Stimulated activated naive CD8-positive, alpha-beta T cell treated with anti-CD3 and anti-CD28 coated beads, Interleukin-15, amount 100 ng/mL, for 72 hours (primary cell): ENCODE measurements at regions not wholly inside any gene's neighbourhood (a gene's known extent, or its start where the extent isn't known, plus 50 kb on each side); places are given as distances from the start of the nearest gene placed in this dataset.

Experiments
- ATAC-seq: fragments of 150-1000 bp; cut with Tn5 transposase; 2 replicates; pipeline ENCODE4 v1.10.0; 2021; ENCODE audit warnings: mild to moderate bottlenecking, moderate library complexity
- DNase-seq, 2 donors: peaks; one replicate each; pipeline ENCODE4 v3.0.0; 2021 to 2022
- H3K27ac Mint-ChIP-seq, 2 donors: one replicate each; pipeline ENCODE4 v1.8.0; 2022; ENCODE audit warnings: mild to moderate bottlenecking in 2 of 2, mixed read lengths in 2 of 2, moderate library complexity in 2 of 2
- H3K27me3 Mint-ChIP-seq: one replicate; pipeline ENCODE4 v1.8.0; 2022; ENCODE audit warnings: mixed read lengths
- H3K4me1 Mint-ChIP-seq: one replicate; pipeline ENCODE4 v1.8.0; 2022; ENCODE audit warnings: mild to moderate bottlenecking, mixed read lengths
- H3K4me3 Mint-ChIP-seq, 2 donors: one replicate each; pipeline ENCODE4 v1.8.0; 2022; ENCODE audit warnings: mild to moderate bottlenecking in 2 of 2, mixed read lengths in 2 of 2, moderate library complexity in 1 of 2
- H3K9me3 Mint-ChIP-seq, 2 donors: one replicate each; pipeline ENCODE4 v1.8.0; 2022; ENCODE audit warnings: mixed read lengths in 2 of 2

DNA sequence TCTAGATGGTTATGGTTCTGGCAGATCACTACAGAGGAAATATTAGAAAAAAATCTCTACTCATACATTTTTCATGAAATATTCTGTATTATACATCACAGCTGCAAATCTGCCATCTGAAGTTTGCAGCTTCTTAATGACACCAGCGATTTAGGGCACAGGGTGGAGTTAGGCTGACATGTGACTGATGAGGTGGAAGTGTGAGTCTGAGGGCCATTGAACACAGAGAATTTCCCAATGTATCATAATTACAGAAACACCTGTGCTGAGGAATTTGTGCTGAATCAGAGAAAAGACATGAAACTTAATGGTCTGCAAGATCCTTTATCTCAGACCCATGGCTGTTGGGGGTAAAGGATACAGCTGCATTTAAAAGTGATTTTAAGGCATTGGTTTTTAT, 2025.6 kb upstream of the AGA start:
- DNase-seq: no peak
- no peaks in the 10 kb centered on the region for H3K27me3 Mint-ChIP-seq
- H3K4me3 Mint-ChIP-seq: no peak overlapping the region
- H3K4me1 Mint-ChIP-seq: no peaks in the 10 kb centered on the region
- no peaks in the 10 kb centered on the region for H3K9me3 Mint-ChIP-seq
- no peak overlapping the region for H3K27ac Mint-ChIP-seq
- no peak for ATAC-seq

- H3K27ac Mint-ChIP-seq: no peak overlapping the region
- H3K9me3 Mint-ChIP-seq: peaks cover 0 to 5% of the 10 kb centered on the region in 2 donors
- no peaks in the 10 kb centered on the region for H3K4me1 Mint-ChIP-seq
- H3K27me3 Mint-ChIP-seq: no peaks in the 10 kb centered on the region
- no peak overlapping the region for H3K4me3 Mint-ChIP-seq
- ATAC-seq (no peak), DNase-seq (no peak)
These were observed 2029.9 kb upstream of the AGA start for GRCh38 chr4:179472164-179472563.

GRCh38 chr4:179478608-179479007, 2036.4 kb upstream of the AGA start:
- DNase-seq: no peak
- ATAC-seq: no peak
- Mint-ChIP-seq H3K27ac (no peak overlapping the region), H3K27me3 (no peaks in the 10 kb centered on the region), H3K4me3 (no peak overlapping the region), H3K4me1 (no peaks in the 10 kb centered on the region), H3K9me3 (peaks cover 4 to 7% of the 10 kb centered on the region in 2 donors)

DNA sequence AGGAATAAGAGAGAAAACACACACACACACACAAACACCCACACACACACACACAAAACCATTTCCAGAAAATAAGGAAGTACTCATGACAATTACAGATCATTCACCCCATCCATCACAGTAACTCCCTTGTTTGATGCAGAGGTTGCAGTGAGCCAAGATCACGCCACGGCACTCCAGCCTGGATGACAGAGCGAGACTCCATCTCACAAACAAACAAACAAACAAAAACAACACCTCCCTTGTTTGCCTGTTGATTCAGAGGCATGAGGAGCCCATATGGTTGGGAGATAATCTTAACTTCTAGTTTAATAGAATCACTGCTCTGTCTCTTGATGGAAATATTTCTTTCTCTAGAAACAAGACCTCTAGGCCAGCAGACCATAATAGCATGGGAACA, 2043.5 kb upstream of the AGA start:
- Mint-ChIP-seq H3K9me3 (peaks cover 4 to 13% of the 10 kb centered on the region in 2 donors), H3K4me3 (no peak overlapping the region), H3K27ac (no peak overlapping the region), H3K27me3 (no peaks in the 10 kb centered on the region), H3K4me1 (no peaks in the 10 kb centered on the region)
- ATAC-seq (no peak), DNase-seq (no peak)

DNA sequence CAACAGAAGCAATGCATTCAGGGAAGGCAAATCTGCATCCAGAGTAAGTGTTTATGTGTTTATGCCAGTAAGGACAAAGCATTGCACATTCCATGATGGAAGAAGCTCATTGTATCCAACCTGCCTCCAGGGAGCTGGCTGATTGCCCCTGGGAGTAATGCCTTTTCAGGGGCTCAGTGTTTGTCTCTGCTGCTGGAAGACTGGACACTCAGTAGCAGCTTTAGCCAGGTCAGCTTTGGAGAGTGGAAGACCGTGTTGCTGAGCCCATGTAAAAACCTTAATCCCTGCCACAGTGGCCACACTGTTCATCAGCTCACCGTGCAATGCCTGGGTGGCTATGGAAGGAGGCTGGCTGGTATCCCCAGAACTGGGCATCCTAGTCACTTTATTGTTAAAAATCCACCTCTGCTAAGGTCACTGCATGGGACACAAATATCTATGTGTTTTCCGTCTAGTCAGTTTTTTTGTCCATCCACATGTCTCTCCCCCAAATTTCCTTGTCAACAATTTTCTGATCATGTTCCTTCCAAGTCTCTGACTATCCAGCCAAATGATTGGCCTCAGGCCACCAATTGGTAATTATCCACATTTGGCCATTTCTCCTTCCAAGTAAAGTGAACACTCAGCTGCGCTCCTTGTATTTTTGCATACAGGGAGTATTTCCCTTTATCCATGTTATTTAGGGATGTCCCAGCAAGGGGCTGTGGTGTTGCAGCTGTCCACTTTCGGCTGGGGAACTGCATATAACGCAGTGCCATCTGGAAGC, 2044.5 kb upstream of the AGA start:
- H3K27me3 Mint-ChIP-seq: no peaks in the 10 kb centered on the region
- ATAC-seq (no peak), DNase-seq (no peak)

GRCh38 chr4:179492260-179493080, 2050.2 kb upstream of the AGA start:
- DNase-seq (no peak), ATAC-seq (no peak)
- Mint-ChIP-seq H3K27ac (no peak overlapping the region), H3K9me3 (peaks cover 9% of the 10 kb centered on the region in 2 donors), H3K27me3 (no peaks in the 10 kb centered on the region), H3K4me1 (no peaks in the 10 kb centered on the region), H3K4me3 (no peak overlapping the region)

More for the DNA sequence above, 2044.5 kb upstream of the AGA start:
- no peaks in the 10 kb centered on the region for H3K4me1 Mint-ChIP-seq
- H3K4me3 Mint-ChIP-seq: no peak overlapping the region
- peaks cover 4 to 13% of the 10 kb centered on the region in 2 donors for H3K9me3 Mint-ChIP-seq
- H3K27ac Mint-ChIP-seq: no peak overlapping the region

GRCh38 chr4:179503976-179504375, 2061.7 kb upstream of the AGA start:
- no peak for DNase-seq
- no peaks in the 10 kb centered on the region for H3K27me3 Mint-ChIP-seq
- no peak overlapping the region for H3K4me3 Mint-ChIP-seq
- ATAC-seq: no peak
- H3K27ac Mint-ChIP-seq: no peak overlapping the region
- H3K9me3 Mint-ChIP-seq: no peaks in the 10 kb centered on the region
- H3K4me1 Mint-ChIP-seq: no peaks in the 10 kb centered on the region

GRCh38 chr4:179509489-179509888, 2067.3 kb upstream of the AGA start:
- no peak for ATAC-seq

DNA sequence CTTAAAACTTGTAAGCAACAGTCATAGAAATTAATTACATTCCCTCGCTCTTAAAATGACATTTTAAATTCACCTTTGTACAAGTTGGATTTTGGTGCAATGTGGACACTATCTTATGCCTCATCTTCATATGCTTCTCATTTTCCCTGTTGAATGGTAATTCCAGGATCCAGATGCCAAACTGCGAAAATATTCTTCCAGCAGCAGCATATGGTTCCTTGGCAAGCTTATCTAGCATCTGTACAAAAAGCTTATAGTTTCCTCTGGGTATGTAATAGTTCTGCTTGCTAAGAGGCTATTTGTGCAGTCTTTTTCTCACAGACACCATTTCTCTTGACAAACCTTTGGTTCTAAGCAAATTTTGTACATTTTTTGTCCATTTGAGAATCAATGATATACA, 2079.7 kb upstream of the AGA start:
- Mint-ChIP-seq H3K4me1 (no peaks in the 10 kb centered on the region), H3K9me3 (no peaks in the 10 kb centered on the region), H3K27ac (no peak overlapping the region), H3K4me3 (no peak overlapping the region), H3K27me3 (no peaks in the 10 kb centered on the region)
- DNase-seq (no peak), ATAC-seq (no peak)

More at GRCh38 chr4:179509489-179509888, 2067.3 kb upstream of the AGA start:
- H3K4me3 Mint-ChIP-seq: no peak overlapping the region
- no peaks in the 10 kb centered on the region for H3K4me1 Mint-ChIP-seq
- no peaks in the 10 kb centered on the region for H3K27me3 Mint-ChIP-seq
- H3K27ac Mint-ChIP-seq: no peak overlapping the region
- H3K9me3 Mint-ChIP-seq: peaks cover 0 to 7% of the 10 kb centered on the region in 2 donors
- DNase-seq: no peak

GRCh38 chr4:179530958-179531357, 2088.7 kb upstream of the AGA start:
- Mint-ChIP-seq H3K9me3 (peaks cover 0 to 5% of the 10 kb centered on the region in 2 donors), H3K27ac (no peak overlapping the region), H3K27me3 (no peaks in the 10 kb centered on the region), H3K4me3 (no peak overlapping the region), H3K4me1 (no peaks in the 10 kb centered on the region)
- ATAC-seq (no peak), DNase-seq (no peak)

GRCh38 chr4:179536694-179537093, 2094.5 kb upstream of the AGA start:
- Mint-ChIP-seq H3K4me3 (no peak overlapping the region), H3K9me3 (peaks cover 5 to 12% of the 10 kb centered on the region in 2 donors), H3K27ac (no peak overlapping the region), H3K27me3 (no peaks in the 10 kb centered on the region), H3K4me1 (no peaks in the 10 kb centered on the region)
- DNase-seq (no peak), ATAC-seq (no peak)

- no peak for ATAC-seq
- Mint-ChIP-seq H3K27ac (no peak overlapping the region), H3K4me3 (no peak overlapping the region), H3K4me1 (no peaks in the 10 kb centered on the region), H3K9me3 (peaks cover 9 to 14% of the 10 kb centered on the region in 2 donors), H3K27me3 (no peaks in the 10 kb centered on the region)
- DNase-seq: no peak
These were observed 2097.4 kb upstream of the AGA start for GRCh38 chr4:179539641-179540040.

GRCh38 chr4:179543771-179544170, 2101.5 kb upstream of the AGA start:
- Mint-ChIP-seq H3K4me3 (no peak overlapping the region), H3K9me3 (peaks cover 19 to 20% of the 10 kb centered on the region in 2 donors), H3K27ac (no peak overlapping the region), H3K27me3 (no peaks in the 10 kb centered on the region), H3K4me1 (no peaks in the 10 kb centered on the region)
- ATAC-seq (no peak), DNase-seq (no peak)

- Mint-ChIP-seq H3K4me1 (no peaks in the 10 kb centered on the region), H3K27ac (no peak overlapping the region), H3K4me3 (no peak overlapping the region), H3K9me3 (peaks cover 19 to 20% of the 10 kb centered on the region in 2 donors), H3K27me3 (no peaks in the 10 kb centered on the region)
- ATAC-seq (no peak), DNase-seq (no peak)
These were observed 2102.3 kb upstream of the AGA start for GRCh38 chr4:179544496-179544895.

- Mint-ChIP-seq H3K4me1 (no peaks in the 10 kb centered on the region), H3K9me3 (peaks cover 20 to 24% of the 10 kb centered on the region in 2 donors), H3K27ac (no peak overlapping the region), H3K27me3 (no peaks in the 10 kb centered on the region), H3K4me3 (no peak overlapping the region)
- ATAC-seq (no peak), DNase-seq (no peak)
These were observed 2109.9 kb upstream of the AGA start for GRCh38 chr4:179552131-179552530.

- no peaks in the 10 kb centered on the region for H3K27me3 Mint-ChIP-seq
- DNase-seq: no peak
- no peak for ATAC-seq
- no peak overlapping the region for H3K27ac Mint-ChIP-seq
- H3K4me3 Mint-ChIP-seq: no peak overlapping the region
- H3K4me1 Mint-ChIP-seq: no peaks in the 10 kb centered on the region
- peaks cover 19 to 25% of the 10 kb centered on the region in 2 donors for H3K9me3 Mint-ChIP-seq
These were observed 2121.5 kb upstream of the AGA start for GRCh38 chr4:179563741-179564140.
